Breast epithelium (tissue), 3 donors: ENCODE measurements at regions not wholly inside any gene's neighbourhood (a gene's known extent, or its start where the extent isn't known, plus 50 kb on each side); places are given as distances from the start of the nearest gene placed in this dataset.
"Not testable (repeated sequence)": the region's sequence is repeated elsewhere in the genome, so short reads cannot be mapped to it uniquely, and the experiment has no call there.

Experiments used
- CTCF ChIP-seq, 3 donors: fragments of 450-650 bp; IDR thresholded peaks; one replicate each; pipeline ENCODE4 v1.5.1; 2016 to 2017; ENCODE audit warnings: antibody characterized with exemption in 3 of 3, mild to moderate bottlenecking in 3 of 3, moderate library complexity in 3 of 3
- POLR2AphosphoS5 ChIP-seq, 3 donors: sonication (generic); formaldehyde crosslinking; IDR thresholded peaks; one replicate each; pipeline ENCODE4 v1.6.1; 2017; ENCODE audit warnings: antibody characterized with exemption in 3 of 3

- TF ChIP-seq POLR2AphosphoS5, CTCF (IDR thresholded peaks at IDR 0.05): not testable (repeated sequence)
These were observed 308.6 kb upstream of the B3GAT1 start for GRCh38 chr11:134720691-134721070.
